HEK293 (cell line): ENCODE measurements at regions not wholly inside any gene's neighbourhood (a gene's known extent, or its start where the extent isn't known, plus 50 kb on each side); places are given as distances from the start of the nearest gene placed in this dataset.

Source experiments
- CTCF ChIA-PET: fragments of 350-600 bp; formaldehyde crosslinking; extraction: SDS; loops from one replicate; lab custom pipeline; 2021; ENCODE audit warnings: antibody characterized with exemption; lab: Yijun Ruan, JAX
- POLR2A ChIA-PET: fragments of 300-600 bp; formaldehyde crosslinking; extraction: SDS; loops from one replicate; lab custom pipeline; 2020; ENCODE audit warnings: antibody characterized with exemption, inconsistent platforms; lab: Yijun Ruan, JAX
- H3K27ac ChIP-seq: fragments of 200-500 bp; sonication (Bioruptor generic); 2 replicates; pipeline ENCODE4 v1.5.1; 2014; ENCODE audit warnings: low read depth, low read length, control low read depth, inconsistent platforms; ENCODE audit errors: extremely low read depth
- H3K36me3 ChIP-seq, 2 experiments: fragments of 200-500 bp in 1 of 2; sonication (Bioruptor generic) in 1 of 2; 1 replicate in 1 of 2; 2 replicates in 1 of 2; pipeline ENCODE4 v1.5.1; 2014 to 2017; ENCODE audit warnings: inconsistent platforms in 2 of 2, low read length in 2 of 2; ENCODE audit not compliant: control insufficient read depth in 2 of 2, insufficient read depth in 1 of 2
- H3K4me1 ChIP-seq: fragments of 200-500 bp; sonication (Bioruptor generic); 2 replicates; pipeline ENCODE4 v1.5.1; 2014; ENCODE audit warnings: mild to moderate bottlenecking, low read length, inconsistent platforms; ENCODE audit not compliant: control insufficient read depth, insufficient read depth
- H3K4me3 ChIP-seq: 2 replicates; pipeline ENCODE4 v1.5.1; 2011; ENCODE audit warnings: low read depth, mild to moderate bottlenecking, control low read depth, low read length, moderate library complexity
- H3K9me3 ChIP-seq: fragments of 200-500 bp; sonication (Bioruptor generic); 2 replicates; pipeline ENCODE4 v1.5.1; 2014; ENCODE audit warnings: low read depth, low read length, inconsistent platforms; ENCODE audit not compliant: control insufficient read depth, insufficient read depth
- BCL11A ChIP-seq: fragments of 450-650 bp; formaldehyde crosslinking; IDR thresholded peaks from 2 replicates; pipeline ENCODE4 v1.5.1; 2016; ENCODE audit warnings: low read depth, missing biosample characterization, missing genetic modification characterization
- OSR2 ChIP-seq: fragments of 450-650 bp; formaldehyde crosslinking; IDR thresholded peaks from 2 replicates; pipeline ENCODE4 v1.5.1; 2016; ENCODE audit warnings: missing biosample characterization, missing genetic modification characterization
- PRDM1 ChIP-seq: fragments of 450-650 bp; formaldehyde crosslinking; IDR thresholded peaks from 2 replicates; pipeline ENCODE4; 2016; ENCODE audit warnings: missing biosample characterization, missing genetic modification characterization
- RBAK ChIP-seq: fragments of 450-650 bp; formaldehyde crosslinking; IDR thresholded peaks from 2 replicates; pipeline ENCODE4 v1.5.1; 2016; ENCODE audit warnings: missing biosample characterization, missing genetic modification characterization
- SCRT2 ChIP-seq: fragments of 450-650 bp; formaldehyde crosslinking; IDR thresholded peaks from 2 replicates; pipeline ENCODE4 v1.5.1; 2016; ENCODE audit warnings: missing biosample characterization, missing genetic modification characterization
- SP3 ChIP-seq: fragments of 450-650 bp; formaldehyde crosslinking; IDR thresholded peaks from 2 replicates; pipeline ENCODE4 v1.5.1; 2016; ENCODE audit warnings: missing biosample characterization, missing genetic modification characterization
- SP7 ChIP-seq: fragments of 450-650 bp; formaldehyde crosslinking; IDR thresholded peaks from 2 replicates; pipeline ENCODE4 v1.5.1; 2016; ENCODE audit warnings: missing biosample characterization, missing genetic modification characterization
- ZBTB20 ChIP-seq: fragments of 450-650 bp; formaldehyde crosslinking; IDR thresholded peaks from 2 replicates; pipeline ENCODE4 v1.5.1; 2016; ENCODE audit warnings: missing biosample characterization, missing genetic modification characterization
- ZEB2 ChIP-seq: fragments of 450-650 bp; formaldehyde crosslinking; IDR thresholded peaks from 2 replicates; pipeline ENCODE4 v1.5.1; 2016; ENCODE audit warnings: missing biosample characterization, missing genetic modification characterization
- ZFP3 ChIP-seq: fragments of 450-650 bp; formaldehyde crosslinking; IDR thresholded peaks from 2 replicates; pipeline ENCODE4 v1.5.1; 2016; ENCODE audit warnings: low read depth, missing biosample characterization, missing genetic modification characterization
- ZNF121 ChIP-seq: fragments of 450-650 bp; formaldehyde crosslinking; IDR thresholded peaks from 2 replicates; pipeline ENCODE4 v1.5.1; 2016; ENCODE audit warnings: missing biosample characterization, missing genetic modification characterization
- ZNF138 ChIP-seq: fragments of 450-650 bp; formaldehyde crosslinking; IDR thresholded peaks from 2 replicates; pipeline ENCODE4 v1.5.1; 2016; ENCODE audit warnings: missing biosample characterization, missing genetic modification characterization, borderline replicate concordance
- ZNF157 ChIP-seq: fragments of 450-650 bp; formaldehyde crosslinking; IDR thresholded peaks from 2 replicates; pipeline ENCODE4 v1.5.1; 2016; ENCODE audit warnings: missing biosample characterization, missing genetic modification characterization
- ZNF174 ChIP-seq: fragments of 450-650 bp; formaldehyde crosslinking; IDR thresholded peaks from 2 replicates; pipeline ENCODE4 v1.5.0; 2017; ENCODE audit warnings: missing biosample characterization, mild to moderate bottlenecking, missing genetic modification characterization
- ZNF184 ChIP-seq: fragments of 450-650 bp; IDR thresholded peaks from 2 replicates; pipeline ENCODE4 v1.5.1; 2018; ENCODE audit warnings: missing biosample characterization, mild to moderate bottlenecking, missing genetic modification characterization
- ZNF202 ChIP-seq: fragments of 450-650 bp; formaldehyde crosslinking; IDR thresholded peaks from 2 replicates; pipeline ENCODE4 v1.5.1; 2016; ENCODE audit warnings: missing biosample characterization, missing genetic modification characterization, borderline replicate concordance
- ZNF416 ChIP-seq: fragments of 450-650 bp; formaldehyde crosslinking; IDR thresholded peaks from 2 replicates; pipeline ENCODE4 v1.5.1; 2016; ENCODE audit warnings: missing biosample characterization, missing genetic modification characterization
- ZNF510 ChIP-seq: fragments of 450-650 bp; formaldehyde crosslinking; IDR thresholded peaks from 2 replicates; pipeline ENCODE4 v1.5.1; 2018; ENCODE audit warnings: mild to moderate bottlenecking, missing genetic modification characterization, missing biosample characterization; ENCODE audit not compliant: insufficient replicate concordance
- ZNF610 ChIP-seq: fragments of 450-650 bp; formaldehyde crosslinking; IDR thresholded peaks from 2 replicates; pipeline ENCODE4 v1.5.1; 2016; ENCODE audit warnings: missing biosample characterization, missing genetic modification characterization, borderline replicate concordance
- ZNF670 ChIP-seq: fragments of 450-650 bp; formaldehyde crosslinking; IDR thresholded peaks from 2 replicates; pipeline ENCODE4 v1.5.1; 2016; ENCODE audit warnings: missing biosample characterization, missing genetic modification characterization, low read depth
- ZNF747 ChIP-seq: fragments of 450-650 bp; formaldehyde crosslinking; IDR thresholded peaks from 2 replicates; pipeline ENCODE4 v1.5.1; 2016; ENCODE audit warnings: missing biosample characterization, missing genetic modification characterization
- ZNF791 ChIP-seq: fragments of 450-650 bp; formaldehyde crosslinking; IDR thresholded peaks from 2 replicates; pipeline ENCODE4 v1.5.1; 2016; ENCODE audit warnings: missing biosample characterization, missing genetic modification characterization
- TF ChIP-seq, protein P1 (sequence below): fragments of 450-650 bp; formaldehyde crosslinking; IDR thresholded peaks from 2 replicates; pipeline ENCODE4 v1.5.1; 2017; ENCODE audit warnings: missing biosample characterization, missing genetic modification characterization
- TF ChIP-seq, protein P2 (sequence below): fragments of 450-650 bp; formaldehyde crosslinking; IDR thresholded peaks from 2 replicates; pipeline ENCODE4 v1.5.1; 2017; ENCODE audit warnings: missing biosample characterization, missing genetic modification characterization
- TF ChIP-seq, protein P3 (sequence below): IDR thresholded peaks from 2 replicates; pipeline ENCODE4 v1.6.1; 2011; ENCODE audit warnings: mild to moderate bottlenecking, low read depth, low read length, borderline replicate concordance
- TF ChIP-seq, protein P4 (sequence below): fragments of 450-650 bp; formaldehyde crosslinking; IDR thresholded peaks from 2 replicates; pipeline ENCODE4 v1.5.1; 2016; ENCODE audit warnings: missing biosample characterization, missing genetic modification characterization

DNA sequence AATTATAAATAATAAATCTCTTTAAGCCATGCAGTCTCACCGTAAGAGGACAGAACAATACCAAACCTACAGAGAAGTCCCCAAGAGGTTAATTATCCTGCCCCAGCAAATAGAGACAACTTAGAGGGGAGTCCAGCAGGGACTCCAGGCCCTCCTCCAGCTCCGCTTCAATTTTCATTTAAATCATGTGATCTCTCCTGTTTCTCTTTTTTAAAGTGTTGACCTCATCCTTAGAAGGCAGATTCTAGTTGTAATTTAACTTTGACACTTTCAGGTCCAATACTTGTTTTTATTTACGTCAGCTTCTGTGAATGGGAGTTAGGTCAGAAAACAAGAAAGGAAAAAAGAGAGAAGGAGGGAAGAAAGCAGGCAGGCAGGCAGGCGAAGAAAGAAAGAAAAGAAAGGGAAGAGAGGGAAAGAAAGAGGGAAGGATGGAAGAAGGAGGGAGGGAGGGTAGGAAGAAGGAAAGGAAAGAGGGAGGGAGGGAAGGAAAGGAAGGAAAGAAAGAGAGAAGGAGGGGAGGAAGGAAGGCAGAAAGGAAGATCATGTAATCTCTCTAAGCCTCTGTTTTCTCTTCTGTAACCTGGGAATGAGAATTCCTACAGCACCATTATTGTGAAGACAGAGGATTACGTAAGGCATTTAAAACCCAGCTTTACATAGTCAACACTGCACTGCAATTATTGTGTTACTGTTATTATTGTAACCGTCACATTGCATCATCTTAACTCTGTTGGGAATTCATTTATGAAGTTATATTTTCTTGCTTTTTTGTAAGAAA lies 227.7 kb downstream of the SKIDA1 start (continued):
- TF ChIP-seq, protein P1, sequence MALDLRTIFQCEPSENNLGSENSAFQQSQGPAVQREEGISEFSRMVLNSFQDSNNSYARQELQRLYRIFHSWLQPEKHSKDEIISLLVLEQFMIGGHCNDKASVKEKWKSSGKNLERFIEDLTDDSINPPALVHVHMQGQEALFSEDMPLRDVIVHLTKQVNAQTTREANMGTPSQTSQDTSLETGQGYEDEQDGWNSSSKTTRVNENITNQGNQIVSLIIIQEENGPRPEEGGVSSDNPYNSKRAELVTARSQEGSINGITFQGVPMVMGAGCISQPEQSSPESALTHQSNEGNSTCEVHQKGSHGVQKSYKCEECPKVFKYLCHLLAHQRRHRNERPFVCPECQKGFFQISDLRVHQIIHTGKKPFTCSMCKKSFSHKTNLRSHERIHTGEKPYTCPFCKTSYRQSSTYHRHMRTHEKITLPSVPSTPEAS (tag by site-specific recombination), result no peak
- TF ChIP-seq ZBTB20 (tag by site-specific recombination) (peak; percentile 63; the same call in 1 of the 2 replicates), PRDM1 (tag by site-specific recombination) (peak; percentile 80), ZNF610 (tag by site-specific recombination) (no peak)

DNA sequence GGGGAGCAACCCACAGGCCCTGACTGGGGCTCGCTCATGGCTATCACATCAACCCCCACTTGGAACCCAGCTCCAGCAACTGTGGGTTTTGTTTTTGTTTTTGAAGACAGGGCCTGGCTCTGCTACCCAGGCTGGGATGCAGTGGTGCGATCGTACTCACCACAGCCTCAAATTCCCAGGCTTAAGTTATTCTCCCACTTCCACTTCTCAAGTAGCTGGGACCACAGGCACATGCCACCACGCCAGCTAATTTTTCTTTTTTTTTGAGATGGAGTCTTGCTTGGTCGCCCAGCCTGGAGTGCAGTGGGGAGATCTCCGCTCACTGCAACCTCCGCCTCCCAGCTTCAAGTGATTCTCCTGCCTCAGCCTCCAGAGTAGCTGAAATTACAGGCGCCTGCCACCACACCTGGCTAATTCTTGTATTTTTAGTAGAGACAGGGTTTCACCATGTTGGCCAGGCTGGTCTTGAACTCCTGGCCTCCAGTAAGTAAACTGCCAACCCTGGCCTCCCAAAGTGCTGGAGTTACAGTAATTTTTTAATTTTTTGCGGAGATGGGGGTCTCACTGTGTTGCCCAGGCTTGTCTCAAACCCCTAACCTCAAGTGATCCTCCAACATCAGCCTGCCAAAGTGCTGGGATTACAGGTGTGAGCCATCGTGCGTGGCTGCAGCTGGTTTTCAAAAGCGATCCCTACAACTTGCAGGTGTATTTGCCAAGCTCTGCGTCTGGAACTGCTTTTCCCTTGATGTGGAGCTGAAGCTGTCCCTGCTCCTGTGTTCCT lies 228.7 kb downstream of the SKIDA1 start:
- TF ChIP-seq SCRT2 (tag by site-specific recombination) (no peak), ZNF121 (tag by site-specific recombination) (peak; percentile 70)
- CTCF ChIA-PET, result interaction anchor here (1.0 kb wide), 1 partner anchor 27 kb away, joined by 4 read pairs; no protein-coding TSS in a partner anchor
- Histone ChIP-seq H3K4me1 (peaks cover 18% of the 10 kb centered on the region), H3K27ac (no peak overlapping the region), H3K9me3 (no peaks in the 10 kb centered on the region), H3K36me3 (no peaks in the 10 kb centered on the region), H3K4me3 (no peak overlapping the region)
- POLR2A ChIA-PET, result no interaction called here

DNA sequence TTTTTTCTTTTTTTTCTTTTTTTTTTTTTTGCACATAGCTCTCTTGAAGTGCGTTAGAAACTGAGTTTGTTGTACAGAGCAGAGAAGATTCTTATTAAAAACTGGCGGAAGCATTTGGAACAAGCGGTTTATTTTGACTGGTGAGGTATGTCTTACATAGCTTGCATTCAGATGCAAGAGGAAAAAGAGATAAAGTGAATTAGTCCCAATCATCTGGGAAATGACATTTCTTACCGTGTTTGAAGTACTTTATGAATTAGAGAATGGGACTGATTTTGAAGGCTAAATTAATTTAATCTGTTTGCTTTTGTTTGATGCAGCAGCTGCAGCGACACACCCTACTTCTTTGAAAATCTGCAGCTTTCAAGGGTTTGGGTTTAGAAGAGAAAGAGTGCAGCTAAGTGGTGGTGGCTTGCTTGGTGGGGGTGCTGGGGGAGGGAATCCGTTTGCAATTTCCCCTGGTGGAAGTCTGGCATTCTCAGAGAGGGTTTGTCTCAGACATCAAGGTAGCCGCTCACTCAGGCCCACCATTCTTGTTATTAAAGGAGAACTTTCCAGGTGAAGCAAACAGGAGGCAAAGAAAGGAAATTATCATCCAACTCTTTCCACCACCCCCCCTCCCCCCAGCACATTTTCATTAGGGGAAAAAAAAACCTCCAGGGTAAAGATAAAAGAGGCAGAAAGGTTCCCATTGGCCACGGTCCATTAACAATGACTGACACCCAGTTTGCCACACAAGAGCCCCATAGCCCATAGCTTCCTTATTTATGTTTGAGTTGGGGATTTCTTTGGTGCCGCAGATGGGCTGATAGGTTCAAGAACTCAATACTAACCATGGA lies 231.7 kb downstream of the SKIDA1 start:
- Histone ChIP-seq H3K36me3 (no peaks in the 10 kb centered on the region), H3K9me3 (no peaks in the 10 kb centered on the region), H3K27ac (peak overlapping the region; percentile 37; the same call in 1 of the 2 replicates), H3K4me3 (no peak overlapping the region), H3K4me1 (peaks cover 18% of the 10 kb centered on the region)
- CTCF ChIA-PET, result interaction anchor here (0.5 to 3.3 kb wide), 4 partner anchors 14 to 410 kb away, joined by 3 to 11 read pairs (median 4); no protein-coding TSS in a partner anchor
- POLR2A ChIA-PET, result interaction anchor here (0.6 to 0.7 kb wide), 2 partner anchors 115 to 232 kb away, joined by 3 to 8 read pairs; partner anchors contain the start of gene SKIDA1
- TF ChIP-seq ZNF670 (tag by site-specific recombination), result no peak
- TF ChIP-seq, protein P2, sequence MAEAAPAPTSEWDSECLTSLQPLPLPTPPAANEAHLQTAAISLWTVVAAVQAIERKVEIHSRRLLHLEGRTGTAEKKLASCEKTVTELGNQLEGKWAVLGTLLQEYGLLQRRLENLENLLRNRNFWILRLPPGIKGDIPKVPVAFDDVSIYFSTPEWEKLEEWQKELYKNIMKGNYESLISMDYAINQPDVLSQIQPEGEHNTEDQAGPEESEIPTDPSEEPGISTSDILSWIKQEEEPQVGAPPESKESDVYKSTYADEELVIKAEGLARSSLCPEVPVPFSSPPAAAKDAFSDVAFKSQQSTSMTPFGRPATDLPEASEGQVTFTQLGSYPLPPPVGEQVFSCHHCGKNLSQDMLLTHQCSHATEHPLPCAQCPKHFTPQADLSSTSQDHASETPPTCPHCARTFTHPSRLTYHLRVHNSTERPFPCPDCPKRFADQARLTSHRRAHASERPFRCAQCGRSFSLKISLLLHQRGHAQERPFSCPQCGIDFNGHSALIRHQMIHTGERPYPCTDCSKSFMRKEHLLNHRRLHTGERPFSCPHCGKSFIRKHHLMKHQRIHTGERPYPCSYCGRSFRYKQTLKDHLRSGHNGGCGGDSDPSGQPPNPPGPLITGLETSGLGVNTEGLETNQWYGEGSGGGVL, result 0 out of 2 replicates have a peak, but pooled peaks have one; percentile 32
- TF ChIP-seq OSR2 (tag by site-specific recombination), result peak; percentile 47; the same call in 1 of the 2 replicates
- no peak for TF ChIP-seq ZNF416 (tag by site-specific recombination)
- TF ChIP-seq ZNF184, result no peak
- TF ChIP-seq ZNF157, result no peak
- TF ChIP-seq, protein P3, sequence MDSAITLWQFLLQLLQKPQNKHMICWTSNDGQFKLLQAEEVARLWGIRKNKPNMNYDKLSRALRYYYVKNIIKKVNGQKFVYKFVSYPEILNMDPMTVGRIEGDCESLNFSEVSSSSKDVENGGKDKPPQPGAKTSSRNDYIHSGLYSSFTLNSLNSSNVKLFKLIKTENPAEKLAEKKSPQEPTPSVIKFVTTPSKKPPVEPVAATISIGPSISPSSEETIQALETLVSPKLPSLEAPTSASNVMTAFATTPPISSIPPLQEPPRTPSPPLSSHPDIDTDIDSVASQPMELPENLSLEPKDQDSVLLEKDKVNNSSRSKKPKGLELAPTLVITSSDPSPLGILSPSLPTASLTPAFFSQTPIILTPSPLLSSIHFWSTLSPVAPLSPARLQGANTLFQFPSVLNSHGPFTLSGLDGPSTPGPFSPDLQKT, result no peak
- no peak for TF ChIP-seq ZNF174 (tag by site-specific recombination)
- TF ChIP-seq, protein P4, sequence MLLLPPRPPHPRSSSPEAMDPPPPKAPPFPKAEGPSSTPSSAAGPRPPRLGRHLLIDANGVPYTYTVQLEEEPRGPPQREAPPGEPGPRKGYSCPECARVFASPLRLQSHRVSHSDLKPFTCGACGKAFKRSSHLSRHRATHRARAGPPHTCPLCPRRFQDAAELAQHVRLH, result no peak; the same call in 1 of the 2 replicates
- TF ChIP-seq RBAK (tag by site-specific recombination), result no peak
- no peak for TF ChIP-seq ZNF202 (tag by site-specific recombination)
- TF ChIP-seq SP3 (tag by site-specific recombination), result no peak
- TF ChIP-seq BCL11A (tag by site-specific recombination), result no peak
- no peak for TF ChIP-seq ZFP3 (tag by site-specific recombination)
- TF ChIP-seq ZNF138, result no peak
- no peak for TF ChIP-seq ZEB2 (tag by site-specific recombination)
- no peak for TF ChIP-seq ZNF791
- no peak for TF ChIP-seq ZNF747 (tag by site-specific recombination)
- no peak for TF ChIP-seq SP7 (tag by site-specific recombination)
- no peak for TF ChIP-seq ZNF510
